Epidermal melanocyte (primary cell): ENCODE measurements at regions not wholly inside any gene's neighbourhood (a gene's known extent, or its start where the extent isn't known, plus 50 kb on each side); places are given as distances from the start of the nearest gene placed in this dataset.

Source experiments
- DNase-seq: peaks from one replicate; pipeline ENCODE4 v3.0.0; 2011; ENCODE audit warnings: low spot score; ENCODE audit not compliant: insufficient read length

DNA sequence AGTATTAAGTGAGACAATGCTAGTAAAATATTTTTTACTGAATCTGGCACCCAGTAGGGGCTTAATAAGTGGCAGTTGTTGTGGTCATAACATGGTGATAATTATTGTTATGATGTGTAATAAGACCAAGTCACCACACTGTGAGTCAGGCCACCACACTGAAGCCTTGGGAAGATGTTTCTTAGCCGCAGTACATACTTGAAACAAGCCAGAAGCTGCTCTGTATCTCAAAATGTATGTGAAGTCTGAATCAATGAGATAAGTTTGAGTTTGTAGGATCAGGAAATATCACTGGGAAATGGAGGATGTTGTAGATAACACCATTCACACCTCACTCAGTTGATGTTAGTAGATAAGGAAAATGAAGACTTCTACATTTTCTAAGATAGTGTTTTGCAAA, 51.3 kb upstream of the PTPN3 start:
- DNase-seq: no peak

DNA sequence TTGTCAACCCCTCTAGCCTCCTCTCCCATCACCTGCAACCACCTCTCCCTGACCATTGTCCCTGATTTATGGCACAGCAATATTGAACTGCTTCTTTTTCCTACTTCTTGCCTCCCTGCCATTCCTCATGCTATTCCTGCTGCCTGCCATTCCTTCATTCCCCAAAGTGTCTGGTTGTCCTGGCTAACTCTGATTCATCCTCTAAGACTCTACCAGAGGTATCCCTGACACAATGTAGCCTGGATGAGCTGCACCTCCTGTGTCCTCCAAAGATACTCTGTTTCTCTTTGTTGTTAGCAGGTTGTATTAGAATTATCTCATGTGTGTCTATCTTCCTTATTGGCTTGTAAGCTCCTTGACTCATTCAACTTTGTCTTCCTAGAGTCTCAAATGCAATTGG, 53.5 kb upstream of the PTPN3 start:
- no peak for DNase-seq

DNA sequence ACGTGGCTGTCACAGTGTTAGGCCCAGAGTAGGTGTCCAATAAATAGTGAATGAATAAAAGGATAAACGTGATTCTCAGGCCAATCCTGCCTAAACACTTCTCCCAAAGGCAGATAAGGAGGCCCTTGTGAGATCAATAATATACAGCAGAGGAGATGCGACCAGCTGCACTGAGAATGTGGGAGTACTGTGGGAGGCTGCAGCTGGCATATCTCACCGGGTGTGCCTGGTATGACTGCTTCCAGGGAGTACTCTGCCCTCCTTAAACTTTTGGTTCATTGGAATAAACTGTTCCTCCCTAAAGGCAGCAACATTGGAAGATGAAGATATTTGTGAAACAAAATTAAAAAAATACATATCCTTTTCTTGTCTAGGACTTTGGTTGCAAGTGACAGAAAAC, 57.1 kb upstream of the PTPN3 start:
- no peak for DNase-seq

DNA sequence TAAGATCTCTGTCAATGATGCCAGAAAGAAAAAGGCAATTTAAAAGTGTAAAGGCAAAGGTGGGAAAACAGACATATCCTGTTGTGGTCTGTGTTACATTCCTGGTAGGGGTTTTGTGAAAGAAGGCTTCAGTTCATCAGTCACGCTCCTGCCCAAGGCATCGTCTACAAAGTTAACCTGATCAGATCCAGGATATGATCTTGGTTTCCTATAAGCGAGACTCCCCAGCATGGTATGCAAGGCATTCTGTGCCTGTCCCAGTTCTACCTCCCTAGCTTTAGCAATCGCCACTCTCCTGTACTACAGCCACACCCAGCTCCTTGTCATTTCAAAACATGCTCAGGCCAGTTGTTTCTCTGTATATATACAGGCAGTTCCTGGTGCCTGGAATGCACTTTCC, 58.0 kb upstream of the PTPN3 start:
- no peak for DNase-seq

DNA sequence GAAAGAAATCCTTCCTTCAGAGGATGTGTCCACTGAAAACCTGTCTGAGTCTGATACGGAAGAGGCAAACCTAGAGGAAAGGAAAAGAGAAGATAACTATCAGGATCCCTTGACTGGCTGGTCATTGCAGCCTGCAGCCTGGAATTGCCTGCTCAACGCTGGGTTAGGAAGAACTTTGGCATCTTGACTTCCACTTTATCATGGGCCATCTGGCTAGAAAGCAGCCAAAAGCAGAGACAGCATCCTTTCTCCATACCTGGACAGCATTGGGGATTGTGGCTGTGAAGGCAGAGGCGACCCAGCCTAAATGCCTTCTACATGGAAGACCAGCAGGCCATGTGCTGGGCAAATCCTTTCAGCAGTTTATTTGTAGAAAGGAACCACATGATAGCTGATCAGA, 58.7 kb upstream of the PTPN3 start:
- DNase-seq: no peak

DNA sequence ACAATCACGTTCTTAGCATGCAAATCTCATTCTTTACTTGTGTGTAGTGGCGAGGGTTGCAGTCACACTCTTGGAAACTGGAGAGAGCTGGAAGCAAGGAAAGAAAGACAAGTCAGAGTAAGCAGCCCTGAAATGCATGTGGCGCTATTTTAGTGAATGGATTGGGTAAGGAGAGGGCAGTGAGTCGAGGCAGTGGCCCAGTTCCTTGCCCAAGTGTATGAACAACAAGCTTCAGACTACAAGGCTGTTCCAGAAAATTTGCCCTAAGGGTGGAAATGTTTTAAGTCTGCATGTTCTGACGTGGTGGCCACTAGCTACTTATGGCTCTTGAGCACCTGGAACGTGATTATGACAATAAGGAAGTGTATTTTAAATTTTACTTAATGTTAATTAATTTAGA, 59.4 kb upstream of the PTPN3 start:
- no peak for DNase-seq

DNA sequence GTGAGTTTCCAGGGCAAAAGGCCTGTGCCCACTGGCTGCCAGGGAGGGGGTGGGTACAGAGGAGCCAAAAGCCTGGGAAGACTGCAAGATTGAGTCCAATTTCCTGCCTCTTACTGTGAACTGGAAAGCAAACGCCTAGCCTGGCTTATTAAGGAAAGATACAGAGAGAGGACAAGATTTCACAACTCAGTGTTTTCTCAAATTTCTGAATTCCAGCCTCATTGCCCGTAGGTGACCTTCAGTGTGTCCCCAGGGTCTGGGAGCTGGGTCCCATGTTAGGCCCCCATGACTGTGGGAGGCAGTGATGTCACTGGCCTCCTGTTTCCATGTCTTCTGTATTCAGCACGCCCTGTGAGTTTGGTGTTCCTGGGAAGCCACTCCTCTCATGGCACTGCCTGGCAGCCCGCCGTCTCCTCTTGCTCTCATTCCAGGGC, 60.6 kb upstream of the PTPN3 start:
- DNase-seq: no peak

DNA sequence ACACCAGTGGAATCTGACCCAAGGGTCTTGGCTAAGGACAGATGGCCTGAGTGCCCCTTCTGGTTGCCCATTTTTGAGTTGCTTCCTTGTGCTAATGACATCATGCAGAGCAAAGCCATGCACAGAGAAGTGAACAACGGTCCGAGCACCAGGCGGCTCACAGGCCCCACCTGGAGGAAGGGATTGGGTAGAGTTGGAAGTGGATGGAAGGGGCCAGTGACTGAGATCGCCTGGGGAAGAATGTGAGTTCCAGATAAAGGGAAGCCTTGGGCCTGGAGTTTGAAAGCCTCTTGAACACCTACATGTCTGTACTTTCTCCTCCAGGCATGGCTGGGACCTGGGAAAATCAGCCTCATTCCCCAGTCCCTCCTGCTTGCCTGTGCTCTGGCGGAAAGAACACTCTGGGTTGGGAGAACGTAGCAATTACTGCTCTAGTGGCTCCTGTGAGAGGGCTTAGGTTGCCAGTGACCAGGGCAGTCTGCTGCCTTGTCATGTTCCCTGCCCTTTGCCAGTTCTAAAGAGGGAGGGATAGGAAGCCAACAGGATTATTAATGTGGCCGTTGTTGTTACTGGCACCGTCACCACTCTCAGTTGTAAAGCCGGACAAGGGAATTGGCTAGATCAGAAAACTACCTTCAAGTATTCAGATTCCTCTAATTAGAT, 62.5 kb upstream of the PTPN3 start:
- no peak for DNase-seq

DNA sequence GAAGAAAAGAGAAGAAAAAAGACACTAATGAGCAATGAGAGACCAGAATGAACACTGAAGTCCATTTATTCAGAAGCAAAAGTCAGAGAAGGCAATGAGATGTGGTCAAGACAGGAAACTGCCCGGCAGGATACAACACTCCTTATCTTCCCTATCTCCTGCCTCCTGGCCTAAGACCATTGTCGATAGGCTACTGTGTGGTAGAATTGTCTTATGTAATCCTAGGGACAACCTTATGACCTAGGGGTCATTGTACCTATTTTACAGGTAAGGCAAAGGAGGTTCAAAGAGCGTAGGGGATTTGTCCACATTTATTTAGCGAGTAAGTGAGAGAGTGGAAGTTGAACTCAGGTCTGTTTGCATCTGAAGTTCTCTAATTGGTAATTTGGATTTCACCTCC, 63.0 kb upstream of the PTPN3 start:
- no peak for DNase-seq

DNA sequence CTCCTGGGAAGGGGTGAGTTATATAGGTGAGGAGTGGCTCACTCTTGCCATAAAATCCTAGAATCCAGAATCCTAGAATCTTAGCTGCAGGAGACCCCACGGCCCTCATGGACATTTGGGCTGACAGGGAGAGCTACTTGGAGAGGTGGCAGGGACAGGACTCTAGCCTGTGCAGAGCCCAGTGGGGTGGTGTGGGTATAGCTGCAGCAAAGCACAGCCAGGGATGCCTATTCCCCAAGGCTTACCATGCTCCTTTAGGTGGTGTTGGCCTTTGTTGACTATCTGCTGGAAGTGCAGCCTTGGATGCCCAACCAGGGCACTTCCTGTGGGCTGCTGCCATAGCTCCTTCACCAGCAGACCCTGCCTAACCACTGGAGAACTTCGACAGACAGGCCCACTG, 70.0 kb upstream of the PTPN3 start:
- DNase-seq: no peak

DNA sequence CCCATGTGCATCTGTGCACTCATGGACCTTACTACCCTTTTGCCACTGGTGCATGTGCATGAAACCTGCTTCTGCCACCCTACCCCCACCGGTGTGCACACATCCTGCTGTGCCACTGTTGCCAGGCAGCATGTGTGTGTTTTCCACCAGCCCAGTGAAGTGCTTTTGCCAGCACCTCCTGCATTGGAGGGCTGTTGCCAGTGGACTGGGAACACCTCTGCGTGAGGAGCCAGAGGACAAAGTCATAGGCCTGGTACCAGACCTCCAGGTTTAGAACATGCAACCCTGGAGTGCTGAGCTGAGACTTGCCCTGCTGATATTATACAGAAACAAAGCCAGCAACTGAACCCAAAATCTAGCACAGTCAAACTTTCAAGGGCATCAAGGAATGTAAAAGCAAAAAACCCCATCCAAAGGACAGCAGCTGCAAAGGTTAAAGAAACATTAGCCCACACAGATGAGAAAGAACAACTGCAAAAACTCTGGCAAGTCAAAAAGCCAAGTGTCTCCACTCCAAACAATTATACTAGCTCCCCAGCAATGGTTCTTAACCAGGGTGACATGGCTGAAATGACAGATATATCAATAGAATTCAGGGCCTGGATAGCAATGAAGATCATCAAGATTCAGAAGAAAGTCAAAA, 70.6 kb upstream of the PTPN3 start:
- DNase-seq: no peak

DNA sequence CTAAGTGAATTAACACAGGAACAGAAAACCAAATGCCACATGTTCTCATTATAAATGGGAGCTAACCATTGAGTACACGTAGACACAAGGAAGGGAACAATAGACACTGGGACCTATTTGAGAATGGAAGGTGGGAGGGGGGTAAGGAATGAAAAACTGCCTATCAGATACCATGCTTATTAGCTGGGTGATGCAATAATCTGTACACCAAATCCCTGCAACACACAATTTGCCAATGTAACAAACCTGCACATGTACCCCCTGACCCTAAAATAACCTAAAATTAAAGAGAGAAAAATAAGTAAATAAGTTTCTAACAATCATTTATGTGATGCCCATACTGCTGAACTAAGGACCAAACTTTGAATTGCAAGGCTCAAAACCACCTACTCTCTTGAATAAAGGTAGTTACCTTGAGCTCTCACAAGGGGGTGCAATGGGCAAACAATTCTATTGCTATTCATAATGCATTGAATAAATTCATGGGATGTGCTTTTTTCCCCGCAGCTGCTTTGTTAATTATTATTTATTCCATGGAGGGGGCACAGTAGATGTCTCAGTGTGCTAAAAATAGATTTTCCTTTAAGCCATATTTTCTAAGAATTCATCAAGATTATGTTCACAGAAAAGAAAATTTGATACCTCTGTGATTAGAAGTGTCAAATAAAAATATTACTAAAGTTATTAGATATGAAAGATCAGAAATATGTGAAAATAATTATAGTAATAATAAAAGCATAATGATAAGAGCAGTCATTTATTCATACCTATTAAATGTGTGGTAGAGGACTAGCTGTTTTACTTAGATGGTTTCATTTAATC, 76.2 kb upstream of the PTPN3 start:
- DNase-seq: peak; percentile 46

DNA sequence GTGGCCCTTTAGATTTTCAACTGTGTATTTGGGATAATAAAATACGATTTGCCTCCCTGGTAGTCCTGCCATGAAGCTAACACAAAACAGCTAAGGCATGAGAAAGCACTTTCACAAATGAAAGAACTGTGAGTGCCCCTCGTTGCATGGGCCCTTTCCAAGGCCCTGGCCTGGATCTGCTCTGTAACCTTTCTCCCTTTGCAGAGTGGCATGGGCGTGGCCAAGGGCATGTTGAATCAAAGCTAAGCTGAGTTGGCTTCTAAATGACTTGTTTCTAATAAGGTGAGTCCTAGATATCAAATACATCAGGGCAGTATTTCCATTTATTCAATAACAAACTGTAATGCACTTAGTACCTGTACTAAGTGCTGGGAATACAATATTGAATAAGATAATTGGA, 78.7 kb upstream of the PTPN3 start:
- DNase-seq: no peak

DNA sequence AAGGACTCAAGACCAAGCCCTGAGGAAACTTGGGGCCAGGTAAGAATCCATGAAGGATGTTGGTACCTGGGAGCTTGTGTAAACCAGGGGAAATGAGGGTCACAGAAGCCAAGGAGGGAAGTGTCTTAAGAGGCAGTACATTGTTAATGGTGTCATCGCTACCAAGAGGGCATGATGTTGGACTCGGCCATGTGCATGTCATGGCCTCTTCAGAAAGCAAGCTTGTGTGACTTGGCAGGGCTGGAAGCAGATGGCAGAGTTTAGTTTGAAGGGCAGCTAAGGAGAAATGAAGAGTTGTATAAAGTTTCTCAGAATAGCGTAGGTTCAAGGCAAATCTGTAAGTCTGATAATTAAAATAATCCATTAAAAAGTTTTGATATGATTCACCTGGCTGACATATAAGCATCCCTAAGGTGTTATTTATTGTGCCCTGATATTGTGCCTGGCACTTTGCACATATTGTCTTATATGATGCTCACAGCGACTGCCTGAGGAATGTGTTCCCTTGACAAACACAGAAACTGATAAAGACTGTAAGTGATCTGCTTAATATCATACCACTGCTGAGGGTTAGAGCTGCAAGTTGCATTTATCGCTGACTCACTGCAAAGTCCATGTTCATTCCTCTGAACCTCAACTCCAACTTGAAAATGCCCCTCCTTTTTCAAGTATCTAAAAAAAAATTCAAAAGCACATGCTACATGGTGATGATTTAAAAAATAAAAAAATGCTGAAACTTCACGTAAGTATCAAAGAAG, 81.3 kb upstream of the PTPN3 start:
- DNase-seq: no peak

DNA sequence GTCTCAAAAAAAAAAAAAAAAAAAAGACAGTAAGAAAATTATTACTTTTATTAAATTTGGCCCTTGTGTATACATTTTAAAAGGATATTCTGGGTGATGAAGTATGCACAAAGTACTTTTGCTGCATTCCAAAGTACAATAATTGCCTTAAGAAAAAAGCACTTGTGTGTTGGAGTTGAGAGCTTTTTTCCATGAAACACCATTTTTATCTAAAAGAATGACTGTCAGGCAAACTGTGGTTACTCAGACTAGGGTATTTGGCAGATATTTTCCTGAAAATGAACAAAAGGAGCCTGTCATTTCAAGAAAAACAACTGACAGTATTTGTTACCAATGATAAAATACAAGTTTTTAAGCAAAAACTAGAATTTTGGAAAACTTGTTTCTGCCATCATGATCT, 84.3 kb upstream of the PTPN3 start:
- DNase-seq: no peak

DNA sequence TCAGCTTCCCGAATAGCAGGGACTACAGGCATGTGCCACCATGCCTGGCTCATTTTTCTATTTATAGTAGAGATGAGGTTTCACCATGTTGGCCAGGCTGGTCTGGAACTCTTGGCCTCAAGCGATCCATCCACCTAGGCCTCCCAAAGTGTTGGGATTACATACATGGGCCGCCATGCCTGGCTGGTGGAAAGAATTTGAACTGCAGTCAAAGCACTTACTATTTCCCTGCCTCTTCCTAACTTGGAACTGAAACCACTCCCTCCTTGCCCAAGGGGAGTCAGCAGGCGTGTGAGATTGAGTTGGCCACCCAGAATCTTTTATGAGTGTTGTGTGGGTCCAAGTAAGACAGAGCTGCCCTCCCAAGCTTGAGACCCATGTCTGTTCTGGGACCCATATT, 86.1 kb upstream of the PTPN3 start:
- DNase-seq: no peak

DNA sequence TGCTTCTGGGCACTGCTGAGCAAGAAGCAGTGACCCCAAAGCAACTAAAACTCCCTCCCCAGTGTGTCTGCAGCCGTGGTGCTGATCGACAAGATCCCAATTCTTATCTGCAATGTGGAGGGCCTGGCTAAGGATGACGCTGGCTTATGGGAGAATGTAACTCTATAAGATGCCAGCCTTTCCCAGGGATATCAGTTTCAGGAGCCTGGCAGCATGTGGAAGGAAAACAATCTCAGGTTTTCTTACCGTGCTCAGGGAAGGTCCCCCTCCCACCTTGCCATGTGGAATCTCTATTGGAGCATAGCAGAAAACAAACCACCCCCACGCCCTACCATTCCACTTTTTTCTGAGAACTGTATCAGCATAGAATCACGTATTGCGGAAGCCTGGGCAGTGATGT, 87.7 kb upstream of the PTPN3 start:
- DNase-seq: no peak

DNA sequence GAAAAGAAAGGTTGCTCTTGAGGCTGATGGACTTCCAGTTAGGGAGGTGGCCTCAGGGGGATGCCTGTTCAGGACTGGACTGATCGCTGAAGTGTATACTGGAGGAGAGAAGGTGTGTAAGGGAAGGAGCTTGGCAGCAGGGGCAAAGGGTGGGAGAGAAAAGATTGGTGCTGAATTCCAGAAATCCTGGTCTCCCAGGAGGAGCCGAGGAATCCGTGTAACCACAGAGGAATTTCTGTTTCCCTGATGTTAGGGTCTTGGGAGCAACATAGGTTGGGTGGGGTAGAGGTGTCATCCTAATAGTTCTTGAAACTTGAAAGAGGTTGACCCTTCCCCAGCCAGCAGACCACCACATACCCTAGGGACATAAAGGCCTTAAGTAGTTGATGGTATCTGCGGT, 88.9 kb upstream of the PTPN3 start:
- no peak for DNase-seq

DNA sequence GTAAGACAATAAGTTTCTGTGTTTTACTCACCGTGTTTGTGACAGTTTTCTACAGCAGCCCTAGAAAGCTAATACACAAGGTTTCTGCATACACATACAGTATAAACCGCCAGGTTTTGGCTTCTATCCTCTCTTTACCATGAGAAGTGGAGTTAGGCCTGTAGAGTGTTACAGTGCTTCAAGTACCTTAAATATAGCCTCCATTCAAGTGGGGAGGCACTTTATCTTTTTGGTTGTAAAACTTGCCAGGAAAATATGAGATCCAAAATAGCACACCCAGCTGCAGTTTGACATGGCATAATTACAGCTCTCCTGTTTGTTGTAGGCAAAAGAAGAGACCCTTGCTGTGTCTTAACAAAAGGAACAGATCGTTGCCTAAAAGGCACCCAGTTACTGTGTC, 90.3 kb upstream of the PTPN3 start:
- no peak for DNase-seq

DNA sequence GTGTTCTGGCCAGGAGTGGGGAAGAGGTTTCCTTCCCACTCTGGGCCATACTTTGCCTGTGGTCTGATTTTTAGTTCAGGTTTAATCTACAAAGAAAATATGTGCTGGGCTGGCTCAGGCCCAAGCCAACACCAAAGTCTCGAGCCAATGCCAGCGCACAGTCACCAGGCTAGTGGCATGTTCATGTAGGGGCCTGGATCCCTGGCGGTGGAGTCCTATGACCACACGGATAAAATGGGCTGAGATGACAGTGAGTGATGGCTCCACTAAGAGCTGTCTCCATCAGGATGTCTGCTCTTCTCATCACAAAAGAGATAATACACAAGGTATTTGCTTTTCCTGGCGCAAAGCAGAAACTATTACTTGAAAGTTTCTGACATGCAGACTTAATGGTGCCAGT, 92.9 kb upstream of the PTPN3 start:
- no peak for DNase-seq

DNA sequence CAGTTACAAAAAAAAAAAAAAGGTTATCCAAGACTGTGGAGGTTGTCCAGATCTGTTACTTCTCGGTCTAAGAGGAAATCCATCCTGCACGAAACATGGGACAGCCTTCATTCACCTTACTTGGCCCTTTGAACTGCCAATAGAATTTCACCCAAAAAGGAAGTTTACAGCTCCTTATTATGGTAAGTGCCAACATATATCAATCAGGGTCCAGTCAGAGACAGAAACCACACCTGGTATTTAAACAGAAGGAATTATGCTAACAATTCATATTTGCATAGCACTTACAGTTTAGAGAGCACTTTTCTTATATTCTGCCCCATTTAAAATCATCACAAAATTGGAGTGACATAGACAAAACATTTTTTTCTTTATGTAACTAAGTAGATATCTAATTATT, 93.6 kb upstream of the PTPN3 start:
- DNase-seq: no peak

DNA sequence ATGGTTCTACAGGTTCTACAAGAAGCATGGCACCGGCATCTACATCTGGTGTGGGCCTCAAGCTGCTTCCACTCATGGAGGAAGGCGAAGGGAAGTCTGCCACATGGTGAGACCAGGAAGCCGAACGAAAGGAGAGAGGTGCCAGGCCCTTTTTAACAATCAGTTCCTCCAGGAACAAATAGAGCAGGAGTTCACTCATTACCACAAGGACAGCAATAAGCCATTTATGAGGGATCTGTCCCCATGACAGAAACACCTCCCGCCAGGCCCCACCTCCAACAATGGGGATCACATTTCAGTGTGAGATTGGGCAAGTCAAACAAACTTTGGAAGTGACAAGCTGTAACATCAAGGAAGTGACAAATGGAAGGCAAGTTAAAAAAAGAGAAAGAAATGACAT, 95.5 kb upstream of the PTPN3 start:
- no peak for DNase-seq
